ENCODE measurements at regions not wholly inside any gene's neighbourhood (a gene's known extent, or its start where the extent isn't known, plus 50 kb on each side); places are given as distances from the start of the nearest gene placed in this dataset.

- no peak for TF ChIP-seq SNAI2 (CRISPR knock-in tag; IDR thresholded peaks at IDR 0.05)
- no peak for TF ChIP-seq ZC3H10 (CRISPR knock-in tag; IDR thresholded peaks at IDR 0.05)
- no peak for TF ChIP-seq TSHZ2 (CRISPR knock-in tag; IDR thresholded peaks at IDR 0.05)
- no peak for TF ChIP-seq ZNF70 (CRISPR knock-in tag; IDR thresholded peaks at IDR 0.05)
- no peak for TF ChIP-seq CSRNP3 (CRISPR knock-in tag; IDR thresholded peaks at IDR 0.05)
- no peak for TF ChIP-seq ISL1 (CRISPR knock-in tag; IDR thresholded peaks at IDR 0.05)
- TF ChIP-seq CREB5 (CRISPR knock-in tag; IDR thresholded peaks at IDR 0.05; ENCODE audit: low read depth) = no peak
- TF ChIP-seq CSDC2 (CRISPR knock-in tag; IDR thresholded peaks at IDR 0.05) = no peak
- no peak for TF ChIP-seq PATZ1 (CRISPR knock-in tag; IDR thresholded peaks at IDR 0.05; ENCODE audit: borderline replicate concordance)
- TF ChIP-seq TOX (CRISPR knock-in tag; IDR thresholded peaks at IDR 0.05; ENCODE audit: borderline replicate concordance) = no peak
- TF ChIP-seq ZFP30 (CRISPR knock-in tag; IDR thresholded peaks at IDR 0.05) = no peak
- no peak for TF ChIP-seq BACH2 (CRISPR knock-in tag; IDR thresholded peaks at IDR 0.05; ENCODE audit: borderline replicate concordance)
- ATAC-seq = no peak
Measured at GRCh38 chr18:46343931-46344372, 239.8 kb downstream of the HAUS1 start.

- TF ChIP-seq ZFP3 (CRISPR knock-in tag; IDR thresholded peaks at IDR 0.05) (no peak), RARB (CRISPR knock-in tag; IDR thresholded peaks at IDR 0.05) (no peak), ISL1 (CRISPR knock-in tag; IDR thresholded peaks at IDR 0.05) (no peak), CSDC2 (CRISPR knock-in tag; IDR thresholded peaks at IDR 0.05) (no peak), TCF4 (CRISPR knock-in tag; IDR thresholded peaks at IDR 0.05; ENCODE audit: borderline replicate concordance) (no peak), TOX (CRISPR knock-in tag; IDR thresholded peaks at IDR 0.05; ENCODE audit: borderline replicate concordance) (no peak), ZC3H10 (CRISPR knock-in tag; IDR thresholded peaks at IDR 0.05) (no peak), SNAI2 (CRISPR knock-in tag; IDR thresholded peaks at IDR 0.05) (no peak), ZNF70 (CRISPR knock-in tag; IDR thresholded peaks at IDR 0.05) (no peak), GLIS3 (CRISPR knock-in tag; IDR thresholded peaks at IDR 0.05) (no peak), PPARA (CRISPR knock-in tag; IDR thresholded peaks at IDR 0.05; ENCODE audit: borderline replicate concordance) (no peak), OSR1 (CRISPR knock-in tag; IDR thresholded peaks at IDR 0.05) (no peak), TSHZ2 (CRISPR knock-in tag; IDR thresholded peaks at IDR 0.05) (no peak), PATZ1 (CRISPR knock-in tag; IDR thresholded peaks at IDR 0.05; ENCODE audit: borderline replicate concordance) (no peak), ZNF8 (CRISPR knock-in tag; IDR thresholded peaks at IDR 0.05) (no peak), POU6F1 (CRISPR knock-in tag; IDR thresholded peaks at IDR 0.05; ENCODE audit: borderline replicate concordance, low read depth) (no peak), ARNTL (CRISPR knock-in tag; IDR thresholded peaks at IDR 0.05; ENCODE audit: borderline replicate concordance, low read depth) (no peak)
Measured at GRCh38 chr18:46344416-46345180, 240.4 kb downstream of the HAUS1 start.

More at GRCh38 chr18:46344416-46345180, 240.4 kb downstream of the HAUS1 start:
- no peak for ATAC-seq

Data from SK-N-SH treated with all-trans-retinoic acid at 6 μM for 48 hours (cell line).